ENCODE measurements at regions not wholly inside any gene's neighbourhood (a gene's known extent, or its start where the extent isn't known, plus 50 kb on each side); places are given as distances from the start of the nearest gene placed in this dataset.

- no peaks in the 10 kb centered on the region for H3K36me3 ChIP-seq
- no peak overlapping the region for H3K4me3 ChIP-seq
- peaks cover 0 to 4% (median 0%) of the 10 kb centered on the region in 4 donors for H3K4me1 ChIP-seq
- no peaks in the 10 kb centered on the region for H3K27me3 ChIP-seq
- 13% methylated on average over 2 of the region's 2 CpGs for WGBS
- no peak for TF ChIP-seq POLR2AphosphoS5 (IDR thresholded peaks at IDR 0.05)
- TF ChIP-seq POLR2A (IDR thresholded peaks at IDR 0.05; ENCODE audit: low read depth) = no peak
- no peak for TF ChIP-seq CTCF (IDR thresholded peaks at IDR 0.05)
- TF ChIP-seq EP300 (IDR thresholded peaks at IDR 0.05) = no peak
- H3K27ac ChIP-seq (replicated peaks in 1 of 4) = no peak overlapping the region
- intact Hi-C loops (cut with DNase I) = no loop called here
- no peak for DNase-seq (ENCODE audit: extremely low spot score)
- no peaks in the 10 kb centered on the region for H3K9me3 ChIP-seq
Measured at GRCh38 chr1:208944981-208945451, 638.5 kb upstream of the CAMK1G start.

GRCh38 chr1:208950206-208950605, 633.3 kb upstream of the CAMK1G start:
- WGBS = 81% methylated on average over 3 of the region's 3 CpGs
- no peaks in the 10 kb centered on the region for H3K27me3 ChIP-seq
- no peak overlapping the region for H3K4me3 ChIP-seq
- DNase-seq (ENCODE audit: extremely low spot score) = no peak
- TF ChIP-seq EP300 (IDR thresholded peaks at IDR 0.05) (no peak), CTCF (IDR thresholded peaks at IDR 0.05) (no peak), POLR2A (IDR thresholded peaks at IDR 0.05; ENCODE audit: low read depth) (no peak), POLR2AphosphoS5 (IDR thresholded peaks at IDR 0.05) (no peak)
- H3K4me1 ChIP-seq = no peaks in the 10 kb centered on the region
- H3K9me3 ChIP-seq = peaks cover 0 to 3% (median 0%) of the 10 kb centered on the region in 4 donors
- H3K36me3 ChIP-seq = no peaks in the 10 kb centered on the region
- intact Hi-C loops (cut with DNase I) = no loop called here
- no peak overlapping the region for H3K27ac ChIP-seq (replicated peaks in 1 of 4)

- Histone ChIP-seq H3K4me1 (no peaks in the 10 kb centered on the region), H3K4me3 (no peak overlapping the region), H3K27ac (replicated peaks in 1 of 4) (no peak overlapping the region), H3K27me3 (no peaks in the 10 kb centered on the region), H3K9me3 (peaks cover 0 to 3% (median 0%) of the 10 kb centered on the region in 4 donors), H3K36me3 (no peaks in the 10 kb centered on the region)
- DNase-seq (ENCODE audit: extremely low spot score) = no peak
- 88% methylated on average over 5 of the region's 5 CpGs for WGBS
- TF ChIP-seq POLR2AphosphoS5 (IDR thresholded peaks at IDR 0.05) (no peak), EP300 (IDR thresholded peaks at IDR 0.05) (no peak)
- intact Hi-C loops (cut with DNase I) = no loop called here
Measured at GRCh38 chr1:208951026-208951525, 632.4 kb upstream of the CAMK1G start.

GRCh38 chr1:208951908-208952307, 631.6 kb upstream of the CAMK1G start:
- intact Hi-C loops (cut with DNase I) = no loop called here
- DNase-seq (ENCODE audit: extremely low spot score) = no peak
- Histone ChIP-seq H3K27me3 (no peaks in the 10 kb centered on the region), H3K36me3 (no peaks in the 10 kb centered on the region), H3K4me3 (no peak overlapping the region), H3K9me3 (peaks cover 0 to 3% (median 0%) of the 10 kb centered on the region in 4 donors), H3K4me1 (no peaks in the 10 kb centered on the region), H3K27ac (replicated peaks in 1 of 4) (no peak overlapping the region)
- TF ChIP-seq POLR2A (IDR thresholded peaks at IDR 0.05; ENCODE audit: low read depth) (no peak), EP300 (IDR thresholded peaks at IDR 0.05) (no peak), CTCF (IDR thresholded peaks at IDR 0.05) (no peak), POLR2AphosphoS5 (IDR thresholded peaks at IDR 0.05) (no peak)

GRCh38 chr1:208962867-208963266, 620.6 kb upstream of the CAMK1G start:
- H3K27ac ChIP-seq (replicated peaks in 1 of 4) = no peak overlapping the region
- no peaks in the 10 kb centered on the region for H3K4me1 ChIP-seq
- no peak for TF ChIP-seq EP300 (IDR thresholded peaks at IDR 0.05)
- no peak for TF ChIP-seq POLR2AphosphoS5 (IDR thresholded peaks at IDR 0.05)
- H3K36me3 ChIP-seq = no peaks in the 10 kb centered on the region
- no peak overlapping the region for H3K4me3 ChIP-seq
- no peak for DNase-seq (ENCODE audit: extremely low spot score)
- intact Hi-C loops (cut with DNase I) = no loop called here
- no peaks in the 10 kb centered on the region for H3K27me3 ChIP-seq
- H3K9me3 ChIP-seq = peaks cover 0 to 25% (median 17%) of the 10 kb centered on the region in 4 donors

- H3K9me3 ChIP-seq = peaks cover 0 to 1% (median 0%) of the 10 kb centered on the region in 4 donors
- H3K27ac ChIP-seq (replicated peaks in 1 of 4) = no peak overlapping the region
- no peak for DNase-seq (ENCODE audit: extremely low spot score)
- no peaks in the 10 kb centered on the region for H3K36me3 ChIP-seq
- no peaks in the 10 kb centered on the region for H3K27me3 ChIP-seq
- no peak for TF ChIP-seq POLR2A (IDR thresholded peaks at IDR 0.05; ENCODE audit: low read depth)
- TF ChIP-seq EP300 (IDR thresholded peaks at IDR 0.05) = no peak
- no peak for TF ChIP-seq CTCF (IDR thresholded peaks at IDR 0.05)
- no peak for TF ChIP-seq POLR2AphosphoS5 (IDR thresholded peaks at IDR 0.05)
- H3K4me1 ChIP-seq = no peaks in the 10 kb centered on the region
- H3K4me3 ChIP-seq = no peak overlapping the region
- intact Hi-C loops (cut with DNase I) = no loop called here
Measured at GRCh38 chr1:208965351-208965750, 618.2 kb upstream of the CAMK1G start.
